GM08714 (cell line): ENCODE measurements at regions not wholly inside any gene's neighbourhood (a gene's known extent, or its start where the extent isn't known, plus 50 kb on each side); places are given as distances from the start of the nearest gene placed in this dataset.
"Not testable (repeated sequence)": the region's sequence is repeated elsewhere in the genome, so short reads cannot be mapped to it uniquely, and the experiment has no call there.

Experiments
- H3K4me3 ChIP-seq: fragments of 200-500 bp; sonication (Bioruptor generic); 2 replicates; pipeline ENCODE4 v1.5.1; 2014; ENCODE audit warnings: mild to moderate bottlenecking, low read length, inconsistent platforms
- ZNF274 ChIP-seq: IDR thresholded peaks from 2 replicates; pipeline ENCODE4 v1.6.1; 2012; ENCODE audit warnings: mild to moderate bottlenecking, low read depth, low read length

- no peak for TF ChIP-seq ZNF274
- H3K4me3 ChIP-seq = no peak overlapping the region
These were observed 384.5 kb downstream of the NAF1 start for GRCh38 chr4:162782096-162782777.

GRCh38 chr4:162770761-162771490, 395.8 kb downstream of the NAF1 start:
- TF ChIP-seq ZNF274 = no peak
- H3K4me3 ChIP-seq = no peak overlapping the region

- TF ChIP-seq ZNF274 = no peak
These were observed 399.6 kb downstream of the NAF1 start for GRCh38 chr4:162767083-162767482.

GRCh38 chr4:162761965-162762364, 404.7 kb downstream of the NAF1 start:
- H3K4me3 ChIP-seq = no peak overlapping the region
- TF ChIP-seq ZNF274 = no peak

More at GRCh38 chr4:162767083-162767482, 399.6 kb downstream of the NAF1 start:
- H3K4me3 ChIP-seq = no peak overlapping the region

GRCh38 chr4:162740228-162740627, 426.5 kb downstream of the NAF1 start:
- not testable (repeated sequence) for H3K4me3 ChIP-seq

- not testable (repeated sequence) for H3K4me3 ChIP-seq
These were observed 427.1 kb downstream of the NAF1 start for GRCh38 chr4:162739596-162739995.

- no peak overlapping the region for H3K4me3 ChIP-seq
- TF ChIP-seq ZNF274 = no peak
These were observed 433.8 kb downstream of the NAF1 start for GRCh38 chr4:162732876-162733275.

- TF ChIP-seq ZNF274 = no peak
These were observed 438.9 kb downstream of the NAF1 start for GRCh38 chr4:162727766-162728165.

GRCh38 chr4:162727232-162727631, 439.5 kb downstream of the NAF1 start:
- no peak overlapping the region for H3K4me3 ChIP-seq
- TF ChIP-seq ZNF274 = no peak

More at GRCh38 chr4:162727766-162728165, 438.9 kb downstream of the NAF1 start:
- no peak overlapping the region for H3K4me3 ChIP-seq

GRCh38 chr4:162715401-162715800, 451.3 kb downstream of the NAF1 start:
- no peak overlapping the region for H3K4me3 ChIP-seq
- no peak for TF ChIP-seq ZNF274

- no peak for TF ChIP-seq ZNF274
These were observed 458.7 kb downstream of the NAF1 start for GRCh38 chr4:162707962-162708361.

GRCh38 chr4:162706632-162707031, 460.1 kb downstream of the NAF1 start:
- TF ChIP-seq ZNF274 = no peak
- no peak overlapping the region for H3K4me3 ChIP-seq

More at GRCh38 chr4:162707962-162708361, 458.7 kb downstream of the NAF1 start:
- no peak overlapping the region for H3K4me3 ChIP-seq

GRCh38 chr4:162706051-162706450, 460.6 kb downstream of the NAF1 start:
- TF ChIP-seq ZNF274 = no peak
- H3K4me3 ChIP-seq = no peak overlapping the region

- no peak for TF ChIP-seq ZNF274
- no peak overlapping the region for H3K4me3 ChIP-seq
These were observed 461.4 kb downstream of the NAF1 start for GRCh38 chr4:162705130-162705803.

GRCh38 chr4:162700815-162701361, 465.8 kb downstream of the NAF1 start:
- no peak overlapping the region for H3K4me3 ChIP-seq
- TF ChIP-seq ZNF274 = no peak
